GDM1 (cell line): ENCODE measurements at regions not wholly inside any gene's neighbourhood (a gene's known extent, or its start where the extent isn't known, plus 50 kb on each side); places are given as distances from the start of the nearest gene placed in this dataset.

ENCODE experiments used
- DNase-seq: peaks from one replicate; lab custom pipeline; 2025; lab: John Stamatoyannopoulos, UW

DNA sequence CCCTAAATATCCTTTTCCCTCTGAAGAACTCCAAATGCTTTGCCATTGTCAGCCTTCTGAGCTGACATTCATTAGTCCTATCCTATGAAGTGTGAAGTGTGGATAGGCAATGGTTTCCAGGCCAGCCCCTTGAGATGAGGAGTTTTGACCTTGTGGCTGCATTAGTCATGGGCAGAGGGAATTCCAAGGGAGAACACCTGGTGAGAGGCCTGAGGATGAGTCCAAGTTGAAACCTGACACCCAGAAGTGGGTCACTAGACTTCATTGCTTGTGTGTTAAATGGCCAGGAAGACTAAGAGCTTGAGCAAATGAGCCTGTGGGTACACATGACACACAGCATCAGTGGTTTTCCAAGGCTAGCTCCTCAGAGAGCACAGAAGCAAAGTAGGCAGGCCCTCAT is 260.8 kb downstream of the SKAP2 start:
- DNase-seq: no peak

DNA sequence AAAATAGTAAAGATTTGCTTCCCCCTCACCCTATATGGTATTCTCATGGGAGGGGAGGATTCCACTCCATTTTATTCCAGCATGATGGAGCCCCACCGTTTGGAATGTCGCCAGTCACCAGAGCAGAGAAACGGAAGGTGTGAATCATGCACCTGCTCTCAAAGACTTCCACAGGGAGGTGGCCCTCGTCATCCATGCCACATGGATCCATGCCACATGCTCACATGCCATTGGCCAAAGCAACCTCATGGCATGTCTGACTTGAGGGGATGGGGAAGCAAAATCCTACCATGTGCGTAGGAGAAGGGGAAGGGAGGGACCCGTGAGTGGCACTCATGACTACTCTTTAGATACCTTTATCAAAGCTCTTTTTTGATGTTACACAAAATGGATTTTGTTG is 256.0 kb downstream of the SKAP2 start:
- no peak for DNase-seq

DNA sequence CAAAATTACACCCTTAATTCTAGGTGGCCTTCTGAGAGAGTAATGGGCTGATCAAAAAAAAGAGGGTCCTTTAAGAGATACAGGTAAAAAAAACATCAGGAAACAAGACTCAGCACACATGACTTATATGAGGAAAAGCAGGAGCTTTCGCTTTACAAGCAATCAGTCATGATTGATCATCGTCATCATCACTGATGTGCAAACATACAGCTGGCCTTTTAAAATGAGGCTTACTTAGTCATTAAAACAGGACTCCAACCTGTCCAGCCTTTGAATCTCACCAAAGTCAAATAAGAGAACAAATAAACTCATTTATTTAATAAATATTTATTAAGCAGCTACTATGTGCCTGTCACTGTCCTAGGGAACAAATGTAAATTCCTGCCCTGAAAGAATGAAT is 255.3 kb downstream of the SKAP2 start:
- DNase-seq: no peak

GRCh38 chr7:26609532-26609931 is 254.9 kb downstream of the SKAP2 start:
- no peak for DNase-seq

DNA sequence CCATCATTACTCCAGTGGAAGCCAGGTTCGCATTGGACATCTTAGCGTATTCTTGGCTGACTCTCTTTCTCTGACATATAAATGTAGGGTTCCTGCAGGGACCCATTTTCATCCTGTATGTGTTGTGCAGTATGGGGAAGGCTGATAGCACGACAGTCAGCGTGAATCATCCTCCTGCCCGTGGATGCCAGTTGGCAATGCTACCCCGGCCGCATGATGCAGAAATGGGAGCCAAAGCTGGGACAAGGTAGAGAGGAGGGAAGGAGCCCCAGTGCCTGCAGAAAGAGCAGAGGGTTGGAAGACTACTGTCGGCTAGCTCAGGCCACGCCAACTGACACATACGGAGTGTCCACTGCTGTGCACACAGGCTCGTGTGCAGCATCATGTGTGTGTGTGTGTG is 251.6 kb downstream of the SKAP2 start:
- DNase-seq: no peak

- no peak for DNase-seq
Measured at GRCh38 chr7:26614503-26614902, 249.9 kb downstream of the SKAP2 start.

DNA sequence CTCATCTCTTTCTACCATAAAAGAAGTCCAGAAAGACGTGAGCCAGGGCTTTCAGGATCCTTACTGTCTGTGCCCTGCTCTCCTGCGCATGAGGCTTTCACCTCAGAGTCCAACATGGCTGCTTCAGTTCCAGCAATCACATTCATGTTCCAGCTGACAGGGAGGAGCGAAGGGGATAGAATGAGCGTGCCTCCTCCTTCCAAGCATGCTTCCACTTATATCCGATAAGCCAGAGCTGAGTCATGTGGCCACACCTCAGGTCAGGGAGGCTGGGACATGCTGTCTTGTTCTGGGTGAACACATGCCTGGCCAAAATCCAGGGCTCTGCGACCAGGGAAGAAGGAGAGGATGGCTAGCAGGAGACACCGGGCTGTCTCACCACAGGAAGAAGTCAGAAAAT is 248.2 kb downstream of the SKAP2 start:
- no peak for DNase-seq

GRCh38 chr7:26617066-26617465 is 247.3 kb downstream of the SKAP2 start:
- DNase-seq: no peak
